WI38 (cell line): ENCODE measurements at regions not wholly inside any gene's neighbourhood (a gene's known extent, or its start where the extent isn't known, plus 50 kb on each side); places are given as distances from the start of the nearest gene placed in this dataset.
A peak's percentile ranks its signal among the peaks of the same experiment; 100 is the strongest.

ENCODE experiments used
- H3K4me3 ChIP-seq: 2 replicates; pipeline ENCODE4 v1.5.1; 2011; ENCODE audit warnings: low read depth, mild to moderate bottlenecking, control low read depth, low read length
- TF ChIP-seq, protein P1 (sequence below): IDR thresholded peaks from 2 replicates; pipeline ENCODE4 v1.5.1; 2012; ENCODE audit warnings: low read depth, mild to moderate bottlenecking, control low read depth, low read length

GRCh38 chr3:43882976-43883680 lies 192.4 kb downstream of the ABHD5 start:
- TF ChIP-seq, protein P1, sequence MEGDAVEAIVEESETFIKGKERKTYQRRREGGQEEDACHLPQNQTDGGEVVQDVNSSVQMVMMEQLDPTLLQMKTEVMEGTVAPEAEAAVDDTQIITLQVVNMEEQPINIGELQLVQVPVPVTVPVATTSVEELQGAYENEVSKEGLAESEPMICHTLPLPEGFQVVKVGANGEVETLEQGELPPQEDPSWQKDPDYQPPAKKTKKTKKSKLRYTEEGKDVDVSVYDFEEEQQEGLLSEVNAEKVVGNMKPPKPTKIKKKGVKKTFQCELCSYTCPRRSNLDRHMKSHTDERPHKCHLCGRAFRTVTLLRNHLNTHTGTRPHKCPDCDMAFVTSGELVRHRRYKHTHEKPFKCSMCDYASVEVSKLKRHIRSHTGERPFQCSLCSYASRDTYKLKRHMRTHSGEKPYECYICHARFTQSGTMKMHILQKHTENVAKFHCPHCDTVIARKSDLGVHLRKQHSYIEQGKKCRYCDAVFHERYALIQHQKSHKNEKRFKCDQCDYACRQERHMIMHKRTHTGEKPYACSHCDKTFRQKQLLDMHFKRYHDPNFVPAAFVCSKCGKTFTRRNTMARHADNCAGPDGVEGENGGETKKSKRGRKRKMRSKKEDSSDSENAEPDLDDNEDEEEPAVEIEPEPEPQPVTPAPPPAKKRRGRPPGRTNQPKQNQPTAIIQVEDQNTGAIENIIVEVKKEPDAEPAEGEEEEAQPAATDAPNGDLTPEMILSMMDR = no peak

GRCh38 chr3:43883729-43884396 lies 193.1 kb downstream of the ABHD5 start:
- no peak overlapping the region for H3K4me3 ChIP-seq
- TF ChIP-seq, protein P1 = no peak

More at GRCh38 chr3:43882976-43883680, 192.4 kb downstream of the ABHD5 start:
- H3K4me3 ChIP-seq = no peak overlapping the region

DNA sequence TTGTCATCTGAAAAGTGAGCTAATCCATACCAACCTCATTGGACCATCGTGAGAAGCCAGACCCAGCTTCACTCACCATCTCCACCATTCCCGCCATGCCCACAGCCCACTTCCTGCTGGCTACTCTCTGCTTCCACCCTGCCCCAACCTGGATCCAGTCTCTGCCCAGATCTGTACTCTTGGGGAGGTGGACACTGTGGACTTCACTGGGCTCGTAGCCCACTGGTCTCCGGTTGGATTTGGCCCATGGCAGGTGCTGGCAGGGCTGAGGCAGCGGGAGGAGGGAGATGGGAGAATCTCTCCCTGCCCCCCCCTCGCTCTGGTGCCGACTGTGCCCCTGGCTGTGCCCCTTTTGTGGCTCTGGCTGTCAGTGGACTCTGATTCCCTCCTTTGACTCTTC lies 193.8 kb downstream of the ABHD5 start:
- no peak overlapping the region for H3K4me3 ChIP-seq
- TF ChIP-seq, protein P1 = no peak

GRCh38 chr3:43885908-43886618 lies 195.3 kb downstream of the ABHD5 start:
- H3K4me3 ChIP-seq = no peak overlapping the region
- TF ChIP-seq, protein P1 = no peak

- TF ChIP-seq, protein P1 = no peak
- H3K4me3 ChIP-seq = no peak overlapping the region
These were observed 201.3 kb downstream of the ABHD5 start for GRCh38 chr3:43892061-43892460.

DNA sequence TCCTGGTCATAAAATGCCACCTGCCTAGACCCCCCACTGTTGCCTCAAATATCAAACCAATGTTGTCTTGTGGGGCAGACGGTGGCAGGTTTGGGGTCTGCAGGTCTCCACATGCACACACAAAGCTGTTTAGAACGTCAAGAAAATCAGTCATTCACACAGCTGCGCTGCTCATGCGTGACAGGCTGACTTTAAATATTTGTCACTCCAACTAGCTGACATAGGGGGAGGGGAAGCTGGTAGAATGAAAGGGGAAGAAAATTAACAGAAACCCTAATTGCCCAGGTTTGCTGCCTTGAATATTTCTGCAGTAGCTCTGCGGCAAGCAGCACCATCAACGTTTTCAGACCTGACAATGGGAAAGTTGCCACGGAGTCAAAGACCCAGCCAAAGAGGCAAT lies 201.8 kb downstream of the ABHD5 start:
- TF ChIP-seq, protein P1 = no peak
- no peak overlapping the region for H3K4me3 ChIP-seq

DNA sequence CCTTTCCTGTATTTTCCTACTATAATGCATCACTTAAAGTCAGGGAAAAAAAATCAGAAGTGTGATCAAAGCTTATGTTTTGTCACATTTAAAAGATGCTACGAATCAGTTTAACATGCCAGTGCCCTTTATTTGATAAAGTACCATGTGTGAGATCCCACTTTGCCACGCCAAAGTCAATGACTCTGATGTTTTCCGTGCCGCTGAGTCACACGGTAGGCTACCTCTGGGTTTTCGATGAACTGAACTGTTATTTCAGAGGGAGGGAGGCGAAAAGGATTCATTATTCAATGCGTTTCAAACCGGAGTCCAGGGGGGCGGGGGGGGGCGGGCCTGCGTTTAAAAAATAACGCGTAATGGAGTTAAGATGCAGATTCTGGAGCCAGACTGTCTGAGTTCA lies 203.0 kb downstream of the ABHD5 start:
- H3K4me3 ChIP-seq = peak overlapping the region; percentile 58
- TF ChIP-seq, protein P1 = no peak
